CD4-positive, alpha-beta T cell treated with Interleukin-17A for 4 hours (primary cell): ENCODE measurements at regions not wholly inside any gene's neighbourhood (a gene's known extent, or its start where the extent isn't known, plus 50 kb on each side); places are given as distances from the start of the nearest gene placed in this dataset.
"Not testable (repeated sequence)": the region's sequence is repeated elsewhere in the genome, so short reads cannot be mapped to it uniquely, and the experiment has no call there.

Source experiments
- DNase-seq: peaks from one replicate; pipeline ENCODE4 v3.0.0-alpha.2; 2020; ENCODE audit warnings: mixed read lengths

DNA sequence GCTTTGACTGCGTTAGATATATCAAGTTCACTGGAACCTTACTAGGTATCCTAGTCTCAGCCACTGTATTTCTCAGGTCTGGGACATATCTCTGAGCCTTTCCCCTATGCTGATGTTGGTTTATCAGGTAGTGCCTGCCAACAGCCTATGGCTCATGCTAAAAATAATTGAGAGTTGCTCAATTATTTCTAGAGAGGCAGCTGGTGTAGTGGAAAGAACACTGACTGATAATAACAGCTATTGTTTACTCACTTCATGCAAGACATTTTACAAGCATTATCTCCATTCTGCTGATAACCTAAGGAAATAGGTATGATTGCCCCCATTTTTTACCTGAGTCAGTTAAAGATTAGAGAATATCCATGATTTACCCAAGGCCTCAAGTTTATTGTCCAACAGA lies 231.4 kb downstream of the LRRN1 start:
- DNase-seq: no peak

DNA sequence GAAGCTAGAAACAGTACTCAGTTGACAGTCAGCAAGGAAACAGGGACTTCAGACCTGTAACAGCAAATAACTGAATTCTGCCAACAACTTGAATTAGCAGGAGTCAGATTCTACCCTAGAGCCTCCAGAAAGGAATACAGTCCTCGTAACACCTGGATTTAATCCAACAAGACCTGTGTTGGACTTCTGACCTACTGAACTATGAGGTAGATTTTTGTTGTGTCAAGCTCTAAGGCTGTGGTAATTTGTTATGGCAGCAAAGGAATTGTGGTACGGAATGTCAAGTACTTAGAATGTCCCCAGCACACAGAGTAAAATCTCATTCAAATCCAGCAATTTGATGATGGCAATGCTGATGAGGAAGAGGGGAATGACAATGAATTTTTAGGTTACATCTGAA lies 234.1 kb downstream of the LRRN1 start:
- DNase-seq: no peak

DNA sequence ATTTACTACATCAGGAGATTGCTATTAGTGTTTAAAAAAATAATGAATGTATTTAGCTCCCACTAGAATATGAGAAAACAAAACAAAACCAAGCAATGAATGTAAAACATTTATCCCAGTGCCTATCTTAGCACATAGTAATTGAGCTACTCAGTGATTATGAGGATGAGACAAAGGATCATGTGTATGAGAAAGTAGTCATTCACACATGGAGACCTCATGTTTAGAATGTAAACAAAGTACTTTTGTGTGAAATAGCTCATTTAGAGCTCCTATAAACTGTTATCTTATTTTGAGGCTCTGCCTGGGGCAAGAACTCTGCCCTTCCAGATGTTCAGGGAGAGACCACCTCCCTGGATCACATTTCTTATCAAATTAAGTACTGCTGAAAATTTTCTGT lies 236.8 kb downstream of the LRRN1 start:
- no peak for DNase-seq

DNA sequence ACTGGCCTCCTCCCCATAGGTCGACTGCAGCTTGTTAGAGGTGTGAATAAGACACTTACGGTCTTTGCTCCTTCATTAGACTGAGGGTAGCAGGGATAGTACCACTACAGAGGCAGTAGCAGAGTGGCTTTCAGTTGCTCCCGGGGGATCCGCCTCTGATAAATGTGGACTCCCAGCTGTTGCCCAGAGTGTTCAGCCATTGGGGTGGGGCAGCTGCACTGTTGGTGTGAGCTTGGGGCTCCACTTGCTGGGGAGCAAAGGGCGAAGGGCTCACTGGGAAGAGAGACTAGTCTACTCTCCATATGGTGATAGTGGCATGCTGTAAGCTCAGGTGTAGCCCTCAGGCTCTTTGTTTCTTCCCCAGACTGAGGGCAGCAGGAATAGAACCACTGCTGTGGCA lies 239.1 kb downstream of the LRRN1 start:
- DNase-seq: no peak

DNA sequence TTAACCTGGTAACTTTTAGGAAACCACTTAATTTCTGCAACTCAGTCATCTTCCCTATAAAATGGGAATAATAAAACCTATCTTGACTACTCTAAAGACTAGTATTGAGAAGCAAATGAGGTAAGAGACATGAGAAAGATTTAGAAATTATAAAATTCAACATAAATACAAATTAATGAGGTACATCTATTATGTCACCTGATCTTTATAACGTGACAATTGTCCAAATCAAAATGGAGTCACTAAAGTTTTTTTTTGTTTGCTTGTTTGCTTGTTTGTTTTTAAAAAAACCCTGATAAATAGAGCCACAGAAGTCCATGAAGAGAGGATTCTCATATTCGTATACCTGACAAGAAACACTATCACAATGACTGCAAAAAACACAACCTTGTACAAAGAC lies 242.8 kb downstream of the LRRN1 start:
- no peak for DNase-seq

DNA sequence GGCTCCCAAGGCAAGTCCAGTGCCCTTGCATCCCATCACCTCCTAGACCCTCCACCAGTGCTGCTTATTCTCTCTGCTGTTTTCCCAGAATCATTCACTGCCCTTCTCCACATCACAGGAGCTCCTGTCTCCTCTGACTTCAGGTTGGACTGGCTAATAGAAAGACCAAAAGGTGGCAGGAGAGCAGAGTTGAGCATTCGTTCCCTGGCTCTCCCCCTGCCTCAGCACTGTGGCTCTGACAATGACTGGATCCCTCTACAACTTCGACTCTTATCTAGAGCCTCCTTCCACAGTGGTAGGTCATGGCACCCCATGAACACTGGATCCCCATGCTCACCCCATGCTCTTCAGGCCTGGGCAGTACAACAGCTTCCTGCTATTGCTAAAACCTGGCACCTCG lies 243.6 kb downstream of the LRRN1 start:
- DNase-seq: no peak

DNA sequence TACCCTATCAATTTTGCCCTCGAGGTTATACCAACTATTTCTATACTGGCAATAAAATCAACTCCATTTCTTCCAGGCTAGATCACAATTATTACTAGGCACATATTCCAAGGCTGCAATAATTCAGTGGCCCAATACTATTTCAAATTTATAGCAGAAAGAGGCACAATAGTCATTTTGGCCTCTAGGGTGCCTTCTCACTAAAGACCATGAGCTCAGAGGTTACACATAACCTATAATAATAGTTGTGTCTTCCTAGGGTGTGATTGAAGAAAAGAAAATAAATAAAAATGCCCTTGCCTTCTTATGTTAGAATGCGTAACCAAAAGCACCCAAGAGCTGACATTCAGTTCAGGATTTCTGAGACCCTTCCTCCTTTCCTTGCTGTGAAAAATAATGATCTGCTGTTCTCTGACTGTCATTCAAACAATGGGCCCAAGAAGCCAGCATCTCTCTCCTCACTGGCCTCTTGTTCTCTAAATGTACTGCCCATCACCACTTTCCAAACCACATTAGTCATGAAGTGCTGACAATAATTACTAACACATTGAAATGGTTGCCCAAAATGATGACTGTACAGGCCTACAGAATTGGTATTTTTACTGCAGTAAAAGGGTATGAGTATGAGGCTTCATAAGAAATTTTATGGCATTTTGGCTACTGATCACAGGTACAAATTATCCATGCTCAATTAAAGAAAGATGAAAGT lies 244.8 kb downstream of the LRRN1 start:
- DNase-seq: no peak

DNA sequence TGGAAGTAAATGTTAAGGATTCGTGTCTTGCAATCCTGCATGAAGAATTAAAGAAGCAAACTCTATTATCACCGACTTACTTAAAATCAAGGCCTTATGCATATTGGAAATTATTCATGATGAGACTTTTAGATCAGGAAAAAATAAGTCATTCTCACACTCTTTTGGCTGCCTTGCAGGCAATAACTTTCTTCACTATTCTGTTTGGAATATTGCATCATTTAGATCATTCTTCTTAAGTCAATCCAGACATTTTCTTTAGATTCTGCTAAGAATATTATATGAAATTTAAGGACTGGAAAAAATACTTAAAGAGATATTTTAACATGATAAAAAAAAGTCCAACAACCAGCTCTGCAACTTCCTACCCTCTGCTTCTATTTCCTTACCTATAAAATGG lies 245.4 kb downstream of the LRRN1 start:
- DNase-seq: no peak

DNA sequence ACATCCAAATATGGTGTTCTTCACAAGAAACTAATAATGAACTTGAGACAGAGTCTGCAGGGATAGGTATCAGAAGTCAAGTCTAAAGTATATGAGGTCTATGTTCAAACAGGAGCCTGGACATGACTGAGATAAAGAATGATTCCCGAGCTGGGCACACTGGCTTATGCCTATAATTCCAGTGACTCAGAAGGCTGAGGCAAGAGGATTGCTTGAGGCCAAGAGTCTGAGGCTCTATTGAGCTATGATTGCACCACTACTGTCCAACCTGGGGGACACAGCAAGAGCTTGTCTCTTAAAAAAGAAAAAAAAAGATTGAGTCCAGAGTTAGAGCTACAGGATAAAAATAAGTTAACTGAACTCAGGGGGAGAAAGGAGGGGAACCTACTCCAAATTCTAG lies 246.5 kb downstream of the LRRN1 start:
- no peak for DNase-seq

DNA sequence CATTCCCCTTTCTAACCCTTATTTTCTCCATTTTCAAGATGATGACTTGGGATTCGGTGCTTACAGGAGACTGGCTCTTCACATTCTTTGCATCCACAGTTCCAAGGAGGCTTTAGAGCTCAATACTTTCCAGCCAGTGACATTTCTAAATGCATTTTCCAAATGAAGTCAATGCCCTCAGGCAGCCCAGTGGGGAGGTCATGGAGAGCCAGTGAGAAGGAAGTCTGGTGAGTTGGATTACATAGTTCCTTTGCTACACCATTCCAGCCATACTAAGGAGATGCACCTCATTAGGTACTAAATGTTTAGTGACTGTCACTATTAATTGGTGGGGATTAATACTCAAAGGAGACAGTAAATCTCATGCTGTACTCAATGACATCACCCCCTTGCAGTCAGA lies 248.1 kb downstream of the LRRN1 start:
- DNase-seq: no peak

DNA sequence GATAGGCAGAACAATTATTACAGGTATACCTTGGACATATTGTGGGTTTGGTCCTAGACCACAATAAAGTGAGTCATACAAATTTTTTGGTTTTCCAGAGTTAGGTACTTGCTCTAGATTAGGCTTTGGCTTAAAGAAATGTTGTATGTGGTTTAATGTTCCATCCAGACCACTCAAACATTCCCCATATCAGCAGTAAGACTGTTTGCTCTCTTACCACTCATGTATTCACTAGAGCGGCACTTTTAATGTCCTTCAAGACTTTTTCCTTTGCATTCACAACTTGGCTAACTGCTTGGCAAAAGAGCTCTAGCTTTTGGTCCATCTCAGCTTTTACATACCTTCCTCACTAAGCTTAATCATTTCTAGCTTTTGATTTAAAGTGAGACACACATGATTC lies 250.5 kb upstream of the SETMAR start:
- DNase-seq: no peak

DNA sequence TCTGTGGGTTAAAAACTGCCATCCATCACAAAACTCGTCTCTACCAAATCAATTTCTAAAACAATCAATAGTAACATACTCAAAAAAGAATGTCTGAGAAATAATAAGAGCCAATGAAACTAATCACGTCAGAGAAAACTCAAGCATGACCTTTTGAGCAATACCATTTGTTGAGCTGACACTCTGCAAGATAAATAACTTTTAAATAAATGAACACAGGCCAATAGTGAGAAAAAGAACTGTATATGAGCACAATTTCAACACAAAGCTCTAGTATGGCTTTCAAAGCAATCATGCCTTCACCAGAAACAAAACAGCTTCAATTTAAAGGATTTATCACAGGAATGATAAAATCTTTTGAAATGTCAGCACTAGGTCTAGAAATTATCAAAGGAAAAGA lies 249.2 kb upstream of the SETMAR start:
- no peak for DNase-seq

DNA sequence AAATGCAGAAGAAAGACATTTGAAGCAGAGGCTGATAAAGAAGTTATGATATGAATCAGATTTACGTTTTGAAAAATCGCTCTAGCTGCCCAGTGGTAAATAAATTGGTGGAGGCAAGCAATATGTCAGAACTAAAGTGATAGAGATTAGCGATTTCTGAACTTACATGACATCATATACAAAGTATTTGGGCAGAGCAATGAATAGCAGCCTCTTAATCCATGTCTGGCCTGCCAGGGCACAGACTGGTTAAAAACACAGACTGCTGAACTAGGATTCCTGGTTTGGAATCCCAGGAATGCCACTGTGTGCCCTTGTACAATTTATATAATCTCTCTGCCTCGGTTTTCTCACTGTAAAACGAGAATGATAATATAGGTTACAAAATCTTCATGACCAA lies 243.1 kb upstream of the SETMAR start:
- DNase-seq: no peak

DNA sequence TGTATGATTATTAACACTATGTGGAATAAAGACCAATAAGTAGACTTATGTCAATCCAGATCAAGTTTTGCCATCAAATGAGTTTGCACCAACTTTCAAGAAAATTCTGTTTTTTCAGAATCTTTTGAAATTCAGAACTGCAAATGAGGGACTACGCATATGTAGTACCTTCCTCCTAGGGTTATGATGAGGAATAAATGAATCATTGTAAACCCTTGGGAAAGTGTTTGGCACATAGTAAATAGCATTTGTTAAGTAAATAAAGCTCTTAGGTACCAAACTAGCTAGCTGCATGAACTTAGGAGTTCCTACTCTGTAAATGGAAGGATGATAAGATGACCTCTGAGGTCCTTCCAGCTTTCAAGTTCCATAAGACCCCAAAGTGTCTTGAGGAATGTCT lies 242.6 kb upstream of the SETMAR start:
- DNase-seq: no peak

DNA sequence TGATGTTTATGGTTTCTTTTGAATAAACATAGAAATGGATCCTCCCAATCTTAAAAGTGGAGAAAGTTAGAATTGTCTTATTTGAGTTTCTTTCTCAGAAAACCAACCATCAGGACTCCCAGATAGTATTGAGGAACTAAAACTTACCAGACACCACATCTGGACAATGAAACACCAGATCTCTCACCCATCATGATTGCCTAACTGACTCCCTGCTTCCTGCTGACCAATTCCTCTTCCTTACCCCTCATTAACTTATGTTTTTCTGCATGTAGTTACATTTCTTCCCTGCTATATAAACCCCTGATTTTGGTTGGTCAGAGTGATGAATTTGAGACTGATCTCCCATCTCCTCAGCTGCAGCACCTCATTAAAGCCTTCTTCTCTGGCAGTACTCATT lies 242.0 kb upstream of the SETMAR start:
- DNase-seq: no peak

DNA sequence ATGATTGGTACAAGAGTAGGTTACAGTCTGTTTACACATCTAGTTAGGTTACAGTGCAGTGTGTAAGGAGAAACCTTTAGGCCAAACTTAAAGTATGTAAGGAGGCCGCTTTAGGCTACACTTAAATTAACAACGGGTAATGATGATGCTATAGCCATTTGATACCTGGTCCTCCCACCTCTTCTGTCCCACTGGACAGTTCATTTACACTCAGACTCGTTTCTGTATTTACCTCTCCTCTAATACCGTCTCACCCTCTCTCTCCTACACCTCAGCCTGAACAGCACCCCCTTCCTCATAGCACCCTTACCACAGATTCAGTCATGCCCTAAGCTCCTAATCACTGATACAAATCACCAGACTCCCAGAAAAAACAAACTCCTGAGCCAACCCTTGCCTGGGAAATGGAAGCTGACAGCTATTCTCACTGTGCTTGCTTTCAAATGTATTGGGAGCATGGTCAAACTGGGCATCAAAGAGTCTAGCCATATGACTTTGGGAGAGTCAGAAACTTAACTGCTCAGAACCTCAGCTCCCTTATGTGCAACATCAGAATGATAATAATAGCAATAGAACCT lies 241.3 kb upstream of the SETMAR start:
- DNase-seq: no peak

DNA sequence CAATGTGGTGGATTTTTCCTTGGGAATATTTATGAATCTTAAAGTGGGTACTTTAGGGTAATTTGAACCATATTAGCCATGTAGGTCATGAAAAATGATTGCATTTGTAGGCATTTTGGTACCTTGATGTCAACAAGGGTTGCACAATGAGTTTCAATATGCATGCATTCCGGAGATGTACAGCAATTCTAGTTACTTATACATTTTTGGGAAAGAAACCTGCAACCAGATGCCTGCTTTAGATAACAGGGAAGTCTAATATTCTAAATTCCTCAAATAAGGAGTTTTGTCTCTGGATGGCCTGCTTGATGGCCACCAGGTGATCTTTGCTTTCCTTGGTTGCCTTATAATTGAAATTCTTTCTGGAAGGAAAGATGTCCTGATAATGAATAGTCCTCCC lies 240.5 kb upstream of the SETMAR start:
- DNase-seq: no peak

DNA sequence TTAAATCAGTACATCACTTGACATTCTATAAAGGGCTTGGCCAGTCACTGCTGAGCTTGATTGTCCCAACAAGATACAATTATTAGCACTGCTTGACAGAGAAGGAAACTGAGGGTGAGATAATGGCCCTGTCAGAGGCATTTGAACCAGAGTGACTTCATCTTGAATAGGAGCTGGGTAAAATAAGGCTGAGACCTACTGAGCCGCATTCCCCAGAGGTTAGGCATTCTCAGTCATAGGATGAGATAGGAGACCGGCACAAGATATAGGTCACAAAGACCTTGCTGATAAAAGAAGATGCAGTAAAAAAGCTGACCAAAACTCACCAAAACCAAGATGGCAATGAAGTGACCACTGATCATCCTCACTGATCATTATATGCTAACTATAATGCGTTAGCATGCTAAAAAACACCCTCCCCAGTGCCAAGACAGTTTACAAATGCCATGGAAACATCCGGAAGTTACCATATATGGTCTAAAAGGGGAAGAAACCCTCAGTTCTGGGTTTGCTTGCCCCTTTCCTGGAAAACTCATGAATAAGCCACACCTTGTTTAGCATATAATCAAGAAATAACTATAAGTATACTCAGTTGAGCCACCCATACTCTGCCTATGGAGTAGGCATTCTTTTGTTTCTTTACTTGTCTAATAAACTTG lies 239.1 kb upstream of the SETMAR start:
- no peak for DNase-seq

DNA sequence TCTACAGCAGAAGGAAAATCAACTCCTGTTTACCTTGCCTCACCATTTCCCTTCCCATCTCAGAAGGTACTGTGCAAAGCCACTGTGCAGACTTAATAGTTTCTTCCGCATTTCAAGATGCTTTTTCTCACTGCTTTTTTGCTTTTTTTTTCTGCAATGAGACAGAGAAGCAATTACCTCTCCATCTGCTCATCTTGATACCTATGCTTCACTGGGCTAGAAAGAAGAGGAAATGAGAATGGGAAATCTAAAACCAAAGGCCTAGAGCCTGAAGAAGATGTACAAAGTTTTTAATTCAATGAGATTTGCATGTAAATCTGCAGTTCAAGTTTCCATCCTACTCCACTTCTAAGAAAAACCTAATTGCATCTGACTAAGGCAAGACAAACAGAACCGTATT lies 238.1 kb upstream of the SETMAR start:
- DNase-seq: no peak

DNA sequence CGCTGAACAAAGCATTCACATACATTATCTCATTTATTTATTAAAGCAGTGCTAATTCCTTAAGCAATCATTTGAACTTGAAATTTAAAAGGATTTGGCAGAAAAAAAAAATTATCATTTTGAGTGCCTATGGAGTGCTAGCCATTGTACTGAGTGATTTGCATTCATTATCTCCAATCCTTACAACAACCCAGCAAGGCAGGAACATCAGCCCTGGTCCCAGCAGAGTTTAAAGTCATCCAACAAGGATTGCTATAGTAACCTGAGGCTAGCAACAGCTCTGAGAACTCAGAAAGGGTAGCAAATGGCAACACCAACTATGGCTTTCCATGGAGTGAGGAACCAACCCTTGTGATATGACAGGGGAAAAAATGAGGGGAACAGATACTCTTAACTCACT lies 237.6 kb upstream of the SETMAR start:
- DNase-seq: no peak

DNA sequence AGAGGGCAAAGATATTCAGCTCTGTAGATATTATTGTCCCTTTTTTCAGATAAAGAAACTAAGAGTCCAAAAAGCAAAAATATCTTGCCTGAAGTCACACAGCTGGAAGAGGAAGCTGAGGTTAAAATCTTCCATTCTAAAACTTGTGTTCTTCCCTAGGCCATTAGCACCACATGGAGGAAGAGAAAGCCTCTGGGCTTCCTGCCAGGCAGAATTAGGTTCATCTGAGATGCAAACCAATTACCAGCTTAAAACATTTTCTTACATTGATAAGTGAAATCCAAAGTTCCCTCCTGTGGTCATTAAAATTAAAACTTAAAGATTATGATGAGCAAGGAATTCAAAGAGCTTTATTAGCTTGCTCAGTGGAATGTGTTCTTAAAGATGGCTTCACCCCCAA lies 235.3 kb upstream of the SETMAR start:
- no peak for DNase-seq

DNA sequence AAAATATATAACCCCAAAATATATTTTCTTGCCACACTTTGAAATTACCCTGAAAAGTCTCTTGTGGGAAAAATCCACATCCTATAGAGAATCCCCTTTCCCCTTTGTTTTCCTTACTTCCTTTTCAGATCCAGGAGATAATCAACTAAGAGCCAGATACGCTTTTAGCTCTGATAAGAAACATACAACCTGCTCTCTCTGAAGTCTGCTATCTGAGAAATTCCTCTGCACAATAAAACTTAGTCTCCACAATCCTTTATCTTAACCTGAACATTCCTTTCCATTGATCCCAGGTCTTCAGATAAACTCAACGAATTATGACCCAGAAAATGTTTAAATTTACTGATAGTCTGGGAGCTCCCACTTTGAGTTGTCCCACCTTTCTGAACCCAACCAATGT lies 233.4 kb upstream of the SETMAR start:
- no peak for DNase-seq

DNA sequence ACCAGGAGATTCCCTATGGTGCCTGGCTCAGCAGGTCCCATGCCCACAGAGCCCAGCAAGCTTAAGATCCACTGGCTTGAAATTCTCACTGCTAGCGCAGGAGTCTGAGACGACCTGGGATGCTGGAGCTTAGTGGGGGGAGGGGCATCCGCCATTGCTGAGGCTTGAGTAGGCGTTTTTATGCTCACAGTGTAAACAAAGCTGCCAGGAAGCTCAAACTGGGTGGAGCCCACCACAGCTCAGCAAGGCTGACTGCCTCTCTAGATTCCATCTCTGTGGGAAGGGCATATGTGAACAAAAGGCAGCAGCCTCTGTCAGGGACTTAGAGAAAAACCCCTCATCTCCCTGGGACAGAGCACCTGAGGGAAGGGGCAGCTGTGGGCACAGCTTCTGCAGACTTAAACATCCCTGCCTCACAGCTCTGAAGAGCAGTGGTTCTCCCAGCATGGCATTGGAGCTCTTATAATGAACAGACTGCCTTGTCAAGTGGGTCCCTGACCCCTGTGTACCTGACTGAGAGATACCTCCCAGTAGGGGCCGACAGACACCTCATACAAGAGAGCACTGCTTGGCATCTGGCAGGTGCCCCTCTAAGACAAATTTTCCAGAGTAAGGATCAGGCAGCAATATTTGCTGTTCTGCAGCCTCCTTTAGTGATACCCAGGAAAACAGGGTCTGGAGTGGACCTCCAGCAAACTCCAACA lies 231.5 kb upstream of the SETMAR start:
- DNase-seq: peak; percentile 10

DNA sequence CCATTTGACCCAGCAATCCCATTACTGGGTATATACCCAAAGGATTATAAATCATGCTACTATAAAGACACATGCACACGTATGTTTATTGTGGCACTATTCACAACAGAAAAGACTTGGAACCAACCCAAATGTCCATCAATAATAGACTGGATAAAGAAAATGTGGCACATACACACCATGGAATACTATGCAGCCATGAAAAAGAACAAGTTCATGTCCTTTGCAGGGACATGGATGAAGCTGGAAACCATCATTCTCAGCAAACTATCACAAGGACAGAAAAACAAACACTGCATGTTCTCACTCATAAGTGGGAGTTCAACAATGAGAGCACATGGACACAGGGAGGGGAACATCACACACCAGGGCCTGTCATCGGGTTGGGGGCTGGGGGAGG lies 225.9 kb upstream of the SETMAR start:
- DNase-seq: not testable (repeated sequence)
